ENCODE measurements at regions not wholly inside any gene's neighbourhood (a gene's known extent, or its start where the extent isn't known, plus 50 kb on each side); places are given as distances from the start of the nearest gene placed in this dataset.

GRCh38 chr6:95285881-95286280 lies 291.5 kb upstream of the MANEA start:
- H3K27me3 ChIP-seq (replicated peaks): no peaks in the 10 kb centered on the region
- DNase-seq: no peak
- in situ Hi-C loops (cut with HindIII; ENCODE audit: low pct_ligation_motif_present, low sequenced_read_pairs): no loop called here
- H3K27ac ChIP-seq: no peak overlapping the region
- no peaks in the 10 kb centered on the region for H3K36me3 ChIP-seq (replicated peaks)
- no peak overlapping the region for H3K4me3 ChIP-seq (ENCODE audit: low read depth, low read length)
- no peak for TF ChIP-seq CTCF (IDR thresholded peaks at IDR 0.05; ENCODE audit: low read depth, low read length, missing control alignments)

GRCh38 chr6:95286874-95287273 lies 290.5 kb upstream of the MANEA start:
- Histone ChIP-seq H3K27me3 (replicated peaks) (no peaks in the 10 kb centered on the region), H3K4me3 (ENCODE audit: low read depth, low read length) (no peak overlapping the region), H3K27ac (no peak overlapping the region), H3K36me3 (replicated peaks) (no peaks in the 10 kb centered on the region)
- DNase-seq: no peak
- in situ Hi-C loops (cut with HindIII; ENCODE audit: low pct_ligation_motif_present, low sequenced_read_pairs): no loop called here
- TF ChIP-seq CTCF (IDR thresholded peaks at IDR 0.05; ENCODE audit: low read depth, low read length, missing control alignments): no peak

GRCh38 chr6:95288251-95288650 lies 289.1 kb upstream of the MANEA start:
- TF ChIP-seq CTCF (IDR thresholded peaks at IDR 0.05; ENCODE audit: low read depth, low read length, missing control alignments): no peak
- Histone ChIP-seq H3K27me3 (replicated peaks) (no peaks in the 10 kb centered on the region), H3K27ac (no peak overlapping the region), H3K4me3 (ENCODE audit: low read depth, low read length) (no peak overlapping the region), H3K36me3 (replicated peaks) (no peaks in the 10 kb centered on the region)
- in situ Hi-C loops (cut with HindIII; ENCODE audit: low pct_ligation_motif_present, low sequenced_read_pairs): no loop called here
- DNase-seq: no peak

- no peak for TF ChIP-seq CTCF (IDR thresholded peaks at IDR 0.05; ENCODE audit: low read depth, low read length, missing control alignments)
- no peak overlapping the region for H3K27ac ChIP-seq
- DNase-seq: no peak
- in situ Hi-C loops (cut with HindIII; ENCODE audit: low pct_ligation_motif_present, low sequenced_read_pairs): no loop called here
- no peaks in the 10 kb centered on the region for H3K36me3 ChIP-seq (replicated peaks)
- no peak overlapping the region for H3K4me3 ChIP-seq (ENCODE audit: low read depth, low read length)
- no peaks in the 10 kb centered on the region for H3K27me3 ChIP-seq (replicated peaks)
Observed at GRCh38 chr6:95292011-95292410, 285.3 kb upstream of the MANEA start.

GRCh38 chr6:95293257-95293656 lies 284.1 kb upstream of the MANEA start:
- in situ Hi-C loops (cut with HindIII; ENCODE audit: low pct_ligation_motif_present, low sequenced_read_pairs): no loop called here
- Histone ChIP-seq H3K27me3 (replicated peaks) (no peaks in the 10 kb centered on the region), H3K36me3 (replicated peaks) (no peaks in the 10 kb centered on the region), H3K4me3 (ENCODE audit: low read depth, low read length) (no peak overlapping the region), H3K27ac (no peak overlapping the region)
- TF ChIP-seq CTCF (IDR thresholded peaks at IDR 0.05; ENCODE audit: low read depth, low read length, missing control alignments): no peak
- DNase-seq: no peak

GRCh38 chr6:95294043-95294442 lies 283.3 kb upstream of the MANEA start:
- no peaks in the 10 kb centered on the region for H3K27me3 ChIP-seq (replicated peaks)
- DNase-seq: no peak
- H3K36me3 ChIP-seq (replicated peaks): no peaks in the 10 kb centered on the region
- in situ Hi-C loops (cut with HindIII; ENCODE audit: low pct_ligation_motif_present, low sequenced_read_pairs): no loop called here
- no peak for TF ChIP-seq CTCF (IDR thresholded peaks at IDR 0.05; ENCODE audit: low read depth, low read length, missing control alignments)
- H3K4me3 ChIP-seq (ENCODE audit: low read depth, low read length): no peak overlapping the region
- no peak overlapping the region for H3K27ac ChIP-seq
